NCI-H187 (cell line): ENCODE measurements at regions not wholly inside any gene's neighbourhood (a gene's known extent, or its start where the extent isn't known, plus 50 kb on each side); places are given as distances from the start of the nearest gene placed in this dataset.

ENCODE experiments used
- DNase-seq, 2 experiments: peaks; one replicate each; lab custom pipeline; 2025; lab: John Stamatoyannopoulos, UW

GRCh38 chr6:44679438-44680201, 292.1 kb downstream of the CDC5L start:
- DNase-seq, result no peak

GRCh38 chr6:44680202-44680720, 292.8 kb downstream of the CDC5L start:
- DNase-seq, result no peak

GRCh38 chr6:44681761-44682160, 294.3 kb downstream of the CDC5L start:
- DNase-seq, result no peak

GRCh38 chr6:44682280-44682679, 294.8 kb downstream of the CDC5L start:
- no peak for DNase-seq

GRCh38 chr6:44682987-44683779, 295.7 kb downstream of the CDC5L start:
- DNase-seq, result no peak

GRCh38 chr6:44685213-44685612, 297.7 kb downstream of the CDC5L start:
- DNase-seq, result no peak

- DNase-seq, result no peak
Observed at GRCh38 chr6:44696099-44696498, 308.6 kb downstream of the CDC5L start.

GRCh38 chr6:44696686-44697085, 309.2 kb downstream of the CDC5L start:
- DNase-seq, result no peak

- DNase-seq, result no peak
Observed at GRCh38 chr6:44697327-44697726, 309.8 kb downstream of the CDC5L start.

- DNase-seq, result no peak
Observed at GRCh38 chr6:44698602-44699001, 311.1 kb downstream of the CDC5L start.

GRCh38 chr6:44699082-44699481, 311.6 kb downstream of the CDC5L start:
- no peak for DNase-seq

- DNase-seq, result no peak
Observed at GRCh38 chr6:44699851-44700250, 312.3 kb downstream of the CDC5L start.

- no peak for DNase-seq
Observed at GRCh38 chr6:44700422-44700821, 312.9 kb downstream of the CDC5L start.

GRCh38 chr6:44701038-44701636, 313.6 kb downstream of the CDC5L start:
- no peak for DNase-seq

- DNase-seq, result no peak
Observed at GRCh38 chr6:44701637-44702101, 314.2 kb downstream of the CDC5L start.

- no peak for DNase-seq
Observed at GRCh38 chr6:44702292-44702691, 314.8 kb downstream of the CDC5L start.

- no peak for DNase-seq
Observed at GRCh38 chr6:44704240-44705150, 317.0 kb downstream of the CDC5L start.

GRCh38 chr6:44705596-44705995, 318.1 kb downstream of the CDC5L start:
- no peak for DNase-seq

- DNase-seq, result no peak
Observed at GRCh38 chr6:44706011-44706410, 318.5 kb downstream of the CDC5L start.

GRCh38 chr6:44708208-44708607, 320.7 kb downstream of the CDC5L start:
- DNase-seq, result no peak

GRCh38 chr6:44712353-44713111, 325.0 kb downstream of the CDC5L start:
- no peak for DNase-seq
